GM13976 (cell line): ENCODE measurements at regions not wholly inside any gene's neighbourhood (a gene's known extent, or its start where the extent isn't known, plus 50 kb on each side); places are given as distances from the start of the nearest gene placed in this dataset.
"Not testable (repeated sequence)": the region's sequence is repeated elsewhere in the genome, so short reads cannot be mapped to it uniquely, and the experiment has no call there.

Source experiments
- DNase-seq: peaks from one replicate; pipeline ENCODE4 v3.0.0; 2012; ENCODE audit warnings: low spot score
- CTCF ChIP-seq: IDR thresholded peaks from 2 replicates; pipeline ENCODE4 v1.5.1; 2012; ENCODE audit warnings: borderline replicate concordance, mild to moderate bottlenecking; ENCODE audit not compliant: insufficient read depth; ENCODE audit errors: extremely low read depth, missing control alignments, control extremely low read depth
- in situ Hi-C: fragments of 300-500 bp; cut with MboI; formaldehyde crosslinking; loops from one replicate; pipeline ENCODE4 v1.12.0; 2022; ENCODE audit warnings: low sequenced_read_pairs, mixed read lengths, inconsistent platforms; ENCODE audit not compliant: unreplicated experiment

GRCh38 chr5:98308960-98309359 is 464.5 kb upstream of the RGMB start:
- no peak for DNase-seq
- no peak for TF ChIP-seq CTCF
- in situ Hi-C loops: no loop called here

DNA sequence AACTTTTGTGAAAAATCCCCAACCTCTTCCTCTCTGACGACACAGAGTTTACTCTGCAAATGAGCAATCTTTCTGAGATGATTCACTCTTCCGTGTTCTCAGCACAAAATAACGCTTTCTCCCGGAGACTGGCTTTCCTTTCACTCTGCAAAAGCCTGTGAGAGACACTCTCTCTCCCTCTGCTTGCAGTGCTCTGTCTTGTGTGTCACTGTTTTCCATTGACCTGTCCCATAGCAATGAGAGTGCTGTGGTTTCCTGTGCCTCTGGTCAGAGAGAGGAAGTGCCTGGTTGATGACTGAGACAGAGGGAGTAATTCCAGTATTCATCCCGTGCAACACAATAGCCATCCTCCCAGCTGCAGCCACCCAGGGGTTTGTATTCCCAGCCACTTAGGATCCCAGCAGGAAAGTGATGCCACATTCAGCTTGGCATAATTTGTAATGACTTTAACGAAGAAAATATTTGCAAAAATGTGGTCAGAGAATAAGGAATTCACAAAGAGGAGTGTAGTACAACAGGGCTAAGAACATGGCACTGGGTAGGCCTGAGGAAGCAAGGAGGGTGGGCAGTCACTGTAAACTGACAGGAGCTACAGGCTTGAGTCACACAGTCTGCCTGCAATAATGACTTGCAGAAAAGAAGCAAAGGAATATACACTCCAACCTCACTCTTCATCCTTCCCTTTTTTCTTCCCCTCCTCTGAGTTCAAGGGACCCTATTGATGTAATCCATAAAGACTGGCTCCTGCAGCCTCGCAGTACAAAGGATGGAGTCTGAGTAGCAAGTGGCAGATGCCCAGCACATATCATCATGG is 463.5 kb upstream of the RGMB start:
- in situ Hi-C loops: no loop called here
- no peak for TF ChIP-seq CTCF
- DNase-seq: peak; percentile 6

DNA sequence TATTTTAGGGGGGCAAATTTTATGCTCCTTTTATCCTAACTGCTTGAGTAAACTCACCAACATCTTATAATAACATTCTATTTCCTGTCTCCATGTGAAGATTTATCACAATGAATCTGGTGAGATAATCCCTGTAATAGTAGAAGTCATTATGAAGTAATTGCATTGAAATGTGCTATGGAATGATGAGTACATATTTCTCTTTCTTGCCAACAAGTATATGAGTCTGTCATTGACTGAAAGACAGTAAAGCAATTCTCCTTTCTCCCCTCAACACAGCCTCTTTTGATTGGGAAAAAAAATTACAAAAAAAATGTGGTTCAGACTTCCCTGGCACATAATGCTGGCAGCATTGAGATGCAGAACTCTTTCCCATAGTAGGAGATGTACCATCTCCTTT is 459.2 kb upstream of the RGMB start:
- TF ChIP-seq CTCF: no peak
- in situ Hi-C loops: no loop called here
- DNase-seq: no peak

GRCh38 chr5:98318386-98318785 is 455.1 kb upstream of the RGMB start:
- DNase-seq: no peak
- in situ Hi-C loops: no loop called here

GRCh38 chr5:98319299-98320011 is 454.0 kb upstream of the RGMB start:
- DNase-seq: no peak
- in situ Hi-C loops: no loop called here
- TF ChIP-seq CTCF: no peak

More at GRCh38 chr5:98318386-98318785, 455.1 kb upstream of the RGMB start:
- TF ChIP-seq CTCF: no peak

DNA sequence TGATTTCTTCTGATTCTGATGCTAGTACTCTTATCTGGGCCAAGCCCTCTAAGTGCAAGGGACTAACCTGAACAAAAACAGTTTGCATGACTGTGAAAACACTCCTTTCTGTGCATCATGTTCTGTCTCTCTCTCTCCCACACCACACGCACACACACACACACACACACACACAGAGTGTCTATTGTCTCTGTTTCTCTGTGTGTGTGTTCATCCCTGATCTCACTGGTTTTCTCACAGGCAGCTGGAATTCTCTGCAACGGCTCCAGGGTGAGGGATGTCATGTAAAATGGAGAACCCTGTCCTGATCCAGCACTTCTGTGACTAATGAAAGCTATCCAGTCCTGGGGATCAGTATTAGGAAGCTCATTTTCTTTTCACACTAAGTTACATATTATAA is 453.1 kb upstream of the RGMB start:
- no peak for TF ChIP-seq CTCF
- in situ Hi-C loops: no loop called here
- DNase-seq: no peak

GRCh38 chr5:98321361-98321760 is 452.1 kb upstream of the RGMB start:
- in situ Hi-C loops: no loop called here
- no peak for TF ChIP-seq CTCF
- DNase-seq: no peak

- DNase-seq, in situ Hi-C loops: not testable (repeated sequence)
Observed at GRCh38 chr5:98325187-98325586, 448.3 kb upstream of the RGMB start.
